Urothelium cell line (cell line): ENCODE measurements at regions not wholly inside any gene's neighbourhood (a gene's known extent, or its start where the extent isn't known, plus 50 kb on each side); places are given as distances from the start of the nearest gene placed in this dataset.

Experiments
- DNase-seq: peaks from one replicate; pipeline ENCODE4 v3.0.0; 2011; ENCODE audit warnings: low spot score, mixed read lengths
- FAIRE-seq: peaks from 2 replicates; lab custom pipeline; 2011; peaks lifted over from hg19 to GRCh38; lab: Jason Lieb, UNC

DNA sequence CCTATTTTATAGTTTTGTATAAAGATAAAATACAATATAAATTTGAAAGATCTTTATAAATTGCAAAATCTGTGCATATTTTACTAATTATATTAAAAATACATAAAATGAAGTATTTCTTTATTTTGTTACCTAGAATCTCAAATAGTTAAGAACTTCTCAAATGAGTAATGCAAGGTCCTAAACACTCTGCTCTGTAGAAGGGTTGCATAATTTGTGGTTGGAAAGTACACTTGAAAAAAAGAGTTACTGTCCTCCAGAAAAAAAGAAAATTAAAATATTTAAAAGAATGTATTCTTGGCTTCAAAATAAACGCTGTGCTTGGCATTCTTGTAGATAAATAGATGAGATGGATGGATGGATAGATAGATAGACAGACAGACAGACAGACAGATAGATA is 428.8 kb upstream of the CDH6 start:
- DNase-seq (no peak), FAIRE-seq (no peak)

- DNase-seq (no peak), FAIRE-seq (no peak)
Measured at GRCh38 chr5:30759731-30760130, 433.8 kb upstream of the CDH6 start.

DNA sequence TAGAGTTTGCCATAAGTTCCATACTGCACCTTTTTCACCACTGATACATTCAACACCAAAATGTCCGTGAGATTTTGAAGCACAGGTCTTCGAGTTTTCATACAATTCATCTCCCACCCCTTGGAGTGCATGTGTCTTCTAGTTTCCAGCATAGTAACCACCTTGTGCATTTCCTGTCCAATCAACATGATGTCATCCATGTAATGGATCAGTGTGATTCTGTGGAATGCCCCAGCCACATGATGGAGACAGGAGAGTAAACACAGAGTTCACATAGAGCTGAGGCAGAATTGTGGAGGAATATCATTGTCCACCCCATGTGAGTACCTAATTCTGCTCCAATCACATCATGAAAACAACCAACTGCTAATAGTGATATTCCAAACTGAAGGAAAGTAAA is 441.5 kb upstream of the CDH6 start:
- FAIRE-seq: no peak
- no peak for DNase-seq

GRCh38 chr5:30749971-30750370 is 443.5 kb upstream of the CDH6 start:
- DNase-seq (peak; percentile 19), FAIRE-seq (no peak)

- FAIRE-seq: no peak
- DNase-seq: no peak
Measured at GRCh38 chr5:30747412-30747811, 446.1 kb upstream of the CDH6 start.

DNA sequence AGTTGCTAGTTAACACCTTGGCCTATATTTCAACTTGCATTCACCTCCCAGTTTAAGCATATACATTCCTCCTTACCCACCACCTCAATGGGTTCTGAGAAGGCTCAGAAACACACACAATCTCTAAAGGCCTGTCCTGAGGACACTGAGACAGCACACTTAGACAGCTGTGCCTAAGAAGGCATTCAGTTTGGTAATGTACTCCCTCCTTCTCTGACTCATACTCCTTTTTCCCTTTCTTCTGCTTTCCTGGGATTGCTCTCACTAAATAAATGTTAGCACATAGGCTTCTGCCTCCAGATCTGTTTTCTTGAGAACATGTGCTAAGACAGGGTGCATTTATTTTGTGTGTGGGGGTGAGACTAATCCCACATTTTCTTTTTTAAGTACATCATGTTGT is 456.8 kb upstream of the CDH6 start:
- FAIRE-seq (no peak), DNase-seq (no peak)

DNA sequence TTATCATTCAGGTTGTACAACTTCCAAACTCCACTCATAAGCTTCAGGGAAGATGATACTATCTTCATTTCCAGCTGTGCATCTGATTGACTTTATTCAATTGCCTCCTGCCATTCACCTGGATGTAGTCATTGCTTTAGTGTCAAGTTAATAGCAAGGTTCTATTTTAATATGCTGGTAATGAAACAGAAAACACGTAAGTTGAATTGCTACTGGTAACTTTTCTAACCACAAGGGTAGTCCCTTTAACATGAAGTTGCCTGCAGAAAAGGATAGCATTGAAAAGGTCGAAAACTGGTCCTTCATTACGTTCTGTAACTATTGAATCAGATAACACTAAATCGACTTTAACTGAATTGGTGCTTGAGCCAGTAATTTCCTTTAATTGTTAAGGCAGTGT is 459.4 kb upstream of the CDH6 start:
- DNase-seq (no peak), FAIRE-seq (no peak)

- DNase-seq: no peak
- no peak for FAIRE-seq
Measured at GRCh38 chr5:30725073-30725472, 468.4 kb upstream of the CDH6 start.

GRCh38 chr5:30698217-30698616 is 495.3 kb upstream of the CDH6 start:
- no peak for FAIRE-seq
- no peak for DNase-seq

DNA sequence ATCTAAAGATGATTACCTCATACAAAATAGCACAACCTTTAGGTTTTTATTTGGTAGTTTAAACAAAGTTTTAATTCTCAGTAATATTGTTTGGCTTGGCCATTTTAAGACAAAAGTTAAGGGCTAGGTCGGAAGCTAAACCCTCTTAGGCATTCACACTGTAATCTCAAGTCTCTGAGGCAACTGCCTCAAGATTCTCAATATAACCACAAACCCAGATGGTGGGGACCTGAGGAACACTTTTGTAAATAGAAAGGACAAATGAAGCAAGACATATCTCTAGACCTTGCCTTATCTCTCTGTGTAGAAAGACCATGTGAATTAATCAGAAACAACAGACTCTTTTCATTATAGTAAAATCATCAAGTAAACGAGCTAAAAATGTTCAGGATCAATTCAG is 500.2 kb upstream of the CDH6 start:
- DNase-seq (peak; percentile 25), FAIRE-seq (no peak)

GRCh38 chr5:30690931-30691330 is 502.6 kb upstream of the CDH6 start:
- no peak for DNase-seq
- no peak for FAIRE-seq

- FAIRE-seq (no peak), DNase-seq (no peak)
Measured at GRCh38 chr5:30687461-30687860, 506.0 kb upstream of the CDH6 start.

- no peak for DNase-seq
- FAIRE-seq: no peak
Measured at GRCh38 chr5:30686530-30686929, 507.0 kb upstream of the CDH6 start.

DNA sequence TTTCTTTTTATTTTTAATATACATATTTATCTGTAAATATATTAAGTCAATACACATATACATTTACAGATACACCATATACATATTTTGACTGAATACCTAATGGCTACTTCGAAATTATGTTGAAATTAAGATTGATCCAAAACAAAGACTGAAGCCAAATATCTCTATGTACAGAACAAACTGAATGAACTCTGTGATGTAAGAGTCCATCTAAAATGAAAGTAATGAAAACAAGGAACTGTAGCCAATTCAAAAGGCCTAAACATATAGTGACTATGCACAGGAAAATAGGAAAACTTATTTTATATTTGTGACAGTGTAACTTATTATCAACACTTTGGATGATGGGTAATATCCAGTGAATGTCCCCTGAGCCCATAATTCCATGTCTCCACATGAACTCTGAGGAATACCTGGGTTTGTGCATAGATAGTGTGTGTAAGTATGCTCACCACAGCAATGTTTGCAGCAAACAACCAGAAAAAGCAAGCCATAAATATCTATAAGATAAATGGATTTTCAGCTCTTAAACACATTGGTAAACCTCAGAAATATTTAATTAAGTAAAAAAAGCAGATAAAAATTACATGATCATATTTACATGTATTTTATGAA is 517.2 kb upstream of the CDH6 start:
- FAIRE-seq: no peak
- no peak for DNase-seq

DNA sequence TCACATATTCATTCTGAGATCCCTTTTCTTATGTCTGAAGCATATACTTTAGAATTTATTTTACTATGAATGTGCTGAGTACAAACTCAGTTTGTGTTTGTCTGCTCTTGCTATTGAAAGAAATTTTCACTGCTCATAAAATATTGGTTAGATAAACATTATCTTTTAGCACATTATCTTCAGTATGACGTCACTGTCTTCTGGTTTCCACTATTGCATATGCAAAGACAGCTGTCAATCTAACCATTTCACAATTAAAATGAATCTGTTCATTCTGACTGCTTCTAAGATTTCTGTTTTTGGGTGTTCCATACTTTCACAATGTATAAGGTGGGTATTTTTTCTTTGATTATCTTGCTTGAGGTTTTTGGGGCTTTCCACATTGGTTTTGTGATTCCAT is 526.2 kb upstream of the CDH6 start:
- DNase-seq (no peak), FAIRE-seq (no peak)

DNA sequence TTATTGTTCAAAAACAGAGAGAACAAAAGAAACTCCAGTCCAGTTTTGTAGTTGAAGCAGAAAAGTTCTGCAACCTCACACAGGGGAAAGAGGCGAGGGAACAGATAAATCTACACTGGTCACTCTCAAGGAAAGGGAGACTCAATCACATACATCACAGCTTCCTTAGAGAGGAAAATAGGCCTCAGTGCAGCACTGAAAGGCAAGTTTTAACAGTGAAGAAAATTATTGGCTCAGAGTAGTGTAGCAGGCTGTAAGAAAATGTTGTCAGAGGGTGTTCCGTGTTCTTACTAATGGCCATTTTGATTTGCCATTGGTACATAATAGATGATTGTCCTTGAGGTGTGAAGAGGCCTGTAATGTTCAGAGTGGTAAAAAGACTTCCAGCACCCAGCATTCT is 530.0 kb upstream of the CDH6 start:
- FAIRE-seq: no peak
- DNase-seq: no peak

- no peak for FAIRE-seq
Measured at GRCh38 chr5:30662373-30662772, 531.1 kb upstream of the CDH6 start.

DNA sequence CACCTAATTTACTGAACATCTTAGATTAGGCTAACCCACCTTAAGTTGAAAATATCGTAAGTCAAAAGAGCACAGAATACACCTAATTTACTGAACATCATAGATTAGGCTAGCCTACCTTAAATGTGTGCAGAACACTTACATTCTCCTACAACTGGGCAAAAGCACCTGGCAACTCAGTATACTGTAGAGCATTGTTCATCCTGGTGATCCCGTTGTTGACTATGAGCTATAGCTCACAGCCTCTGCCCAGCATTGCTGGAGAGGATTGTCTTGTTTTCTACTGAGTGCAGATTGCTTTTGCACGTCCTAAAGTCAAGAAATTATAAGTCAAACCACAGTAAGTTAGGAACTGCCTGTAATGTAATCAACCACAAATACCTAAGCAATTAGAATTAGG is 531.8 kb upstream of the CDH6 start:
- FAIRE-seq: peak; percentile 35
- no peak for DNase-seq

More at GRCh38 chr5:30662373-30662772, 531.1 kb upstream of the CDH6 start:
- DNase-seq: no peak

GRCh38 chr5:30659417-30659816 is 534.1 kb upstream of the CDH6 start:
- DNase-seq (no peak), FAIRE-seq (no peak)

GRCh38 chr5:30650311-30650710 is 543.2 kb upstream of the CDH6 start:
- DNase-seq: no peak

DNA sequence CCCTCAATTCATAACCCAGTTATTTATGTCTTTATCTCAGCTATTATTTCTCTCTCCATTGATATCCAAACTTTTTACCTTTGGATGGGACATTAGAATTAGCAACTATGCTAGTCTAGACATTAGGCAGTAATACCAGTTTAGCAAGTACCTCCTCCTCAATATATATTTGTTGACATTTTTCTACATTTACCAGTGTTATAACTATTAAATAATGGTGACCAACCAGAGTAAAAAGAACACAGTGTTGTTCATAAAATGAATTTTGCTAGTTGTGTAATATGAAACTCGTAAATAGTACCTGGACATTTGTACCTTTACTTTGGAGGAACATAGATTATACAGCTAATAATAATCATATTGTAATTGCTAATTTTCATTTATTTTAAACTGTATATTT is 554.6 kb upstream of the CDH6 start:
- DNase-seq (no peak), FAIRE-seq (no peak)

More at GRCh38 chr5:30650311-30650710, 543.2 kb upstream of the CDH6 start:
- FAIRE-seq: no peak

DNA sequence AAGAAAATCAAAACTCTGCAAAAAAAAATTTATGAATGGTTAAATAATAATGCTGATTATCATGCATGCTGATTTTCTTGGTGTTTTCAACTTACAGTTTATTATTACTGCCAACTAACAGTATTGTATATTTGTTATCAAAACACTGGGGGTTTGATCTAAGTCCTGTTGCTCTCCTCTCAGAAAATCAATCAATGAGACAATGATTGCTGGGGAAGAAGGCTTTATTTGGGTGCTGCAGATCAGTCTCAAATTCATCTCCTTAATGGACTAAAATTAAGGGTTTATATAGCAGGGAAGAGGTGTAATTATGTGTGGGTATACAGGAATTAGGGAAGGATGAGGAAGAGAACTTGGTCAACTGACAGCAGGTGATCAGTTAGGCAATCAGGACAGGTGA is 565.5 kb upstream of the CDH6 start:
- FAIRE-seq: no peak
- no peak for DNase-seq

- no peak for DNase-seq
- FAIRE-seq: no peak
Measured at GRCh38 chr5:30626557-30626956, 566.9 kb upstream of the CDH6 start.
